H1 (cell line): ENCODE measurements at regions not wholly inside any gene's neighbourhood (a gene's known extent, or its start where the extent isn't known, plus 50 kb on each side); places are given as distances from the start of the nearest gene placed in this dataset.
A peak's percentile ranks its signal among the peaks of the same experiment; 100 is the strongest.

Source experiments
- CTCF ChIA-PET: fragments of 300-600 bp; sonication (Branson Sonifier 250); formaldehyde crosslinking; loops from one replicate; lab custom pipeline; 2021; ENCODE audit not compliant: partially characterized antibody; lab: Charles Lee
- POLR2A ChIA-PET: fragments of 300-600 bp; sonication (Branson Sonifier 250); formaldehyde crosslinking; loops from one replicate; lab custom pipeline; 2021; ENCODE audit warnings: inconsistent platforms; ENCODE audit not compliant: partially characterized antibody; lab: Charles Lee
- DNase-seq, 2 experiments: peaks; one replicate each; pipeline versions ENCODE4 v3.0.0 to v3.0.0-alpha.2; 2010 to 2022; ENCODE audit warnings: low spot score in 2 of 2, low read depth in 1 of 2, mixed read lengths in 1 of 2
- FAIRE-seq: peaks from 2 replicates; lab custom pipeline; 2011; peaks lifted over from hg19 to GRCh38; lab: Jason Lieb, UNC
- H2AFZ ChIP-seq: 2 replicates; pipeline ENCODE4 v1.8.1; 2012; ENCODE audit warnings: low read length, inconsistent platforms
- H2AK5ac ChIP-seq: 2 replicates; pipeline ENCODE4 v1.6.1; 2013; ENCODE audit warnings: low read depth, low read length
- H2BK120ac ChIP-seq: replicated peaks from 2 replicates; pipeline ENCODE3; 2013; ENCODE audit warnings: low read depth, low read length, inconsistent platforms
- H2BK12ac ChIP-seq: 2 replicates; pipeline ENCODE4 v1.6.1; 2013; ENCODE audit warnings: low read depth, low read length
- H2BK15ac ChIP-seq: 2 replicates; pipeline ENCODE4 v1.6.1; 2013; ENCODE audit warnings: low read length
- H2BK20ac ChIP-seq: 2 replicates; pipeline ENCODE4 v1.6.1; 2013; ENCODE audit warnings: low read length
- H2BK5ac ChIP-seq: 2 replicates; pipeline ENCODE4 v1.6.1; 2013; ENCODE audit warnings: low read depth, low read length
- H3K14ac ChIP-seq: 2 replicates; pipeline ENCODE4 v1.6.1; 2013; ENCODE audit warnings: inconsistent platforms; ENCODE audit not compliant: insufficient read length
- H3K18ac ChIP-seq: 2 replicates; pipeline ENCODE4 v1.6.1; 2013; ENCODE audit warnings: low read length; ENCODE audit errors: extremely low read depth
- H3K23ac ChIP-seq: 2 replicates; pipeline ENCODE4 v1.6.1; 2013; ENCODE audit warnings: inconsistent platforms; ENCODE audit not compliant: insufficient read length
- H3K23me2 ChIP-seq: 2 replicates; pipeline ENCODE4 v1.6.1; 2013; ENCODE audit warnings: low read depth, low read length
- H3K27ac ChIP-seq: 2 replicates; pipeline ENCODE4 v1.6.1; 2011; ENCODE audit warnings: low read depth, low read length, inconsistent platforms
- H3K27me3 ChIP-seq, 4 experiments: replicated peaks in 1 of 4; 1 replicate in 1 of 4; 2 replicates in 3 of 4; pipeline versions ENCODE4 v1.6.1 to v1.8.1; 2011 to 2013; ENCODE audit warnings: low read length in 3 of 4, mild to moderate bottlenecking in 3 of 4, inconsistent platforms in 2 of 4, mixed read lengths in 2 of 4, moderate library complexity in 1 of 4; ENCODE audit not compliant: control insufficient read depth in 3 of 4, insufficient read depth in 3 of 4; ENCODE audit errors: extremely low read depth in 1 of 4
- H3K36me3 ChIP-seq, 4 experiments: 2 replicates each; pipeline versions ENCODE4 v1.6.1 to v1.8.1; 2011 to 2013; ENCODE audit warnings: mild to moderate bottlenecking in 4 of 4, low read length in 3 of 4, moderate library complexity in 2 of 4, control low read depth in 1 of 4, inconsistent platforms in 1 of 4; ENCODE audit not compliant: insufficient read depth in 4 of 4, control insufficient read depth in 2 of 4
- H3K4ac ChIP-seq: replicated peaks from 2 replicates; pipeline ENCODE3; 2013; ENCODE audit warnings: low read length, low read depth, mixed read lengths, inconsistent platforms; ENCODE audit not compliant: insufficient read length
- H3K4me1 ChIP-seq, 4 experiments: replicated peaks in 1 of 4; 1 replicate in 1 of 4; 2 replicates in 3 of 4; pipeline versions ENCODE4 v1.6.1 to v1.8.1; 2011 to 2013; ENCODE audit warnings: low read length in 3 of 4, inconsistent platforms in 2 of 4, mixed read lengths in 1 of 4; ENCODE audit not compliant: insufficient read depth in 4 of 4, control insufficient read depth in 3 of 4
- H3K4me2 ChIP-seq, 2 experiments: 2 replicates each; pipeline versions ENCODE4 v1.6.1 to v1.8.1; 2011 to 2013; ENCODE audit warnings: low read depth in 2 of 2, low read length in 2 of 2, control low read depth in 1 of 2, inconsistent platforms in 1 of 2, mild to moderate bottlenecking in 1 of 2; ENCODE audit not compliant: insufficient read depth in 1 of 2
- H3K4me3 ChIP-seq, 4 experiments: fragments of 200-600, 300-600 bp in 1 of 4; sonication (generic), shearing (Covaris generic), sonication (Bioruptor Twin) in 1 of 4; 2 replicates each; pipeline versions ENCODE4 v1.5.1 to v1.8.1; 2011 to 2016; ENCODE audit warnings: low read length in 4 of 4, low read depth in 3 of 4, control low read depth in 2 of 4, inconsistent platforms in 2 of 4, mild to moderate bottlenecking in 2 of 4, mixed read lengths in 1 of 4, moderate library complexity in 1 of 4; ENCODE audit not compliant: insufficient read depth in 2 of 4; ENCODE audit errors: extremely low read depth in 1 of 4
- H3K56ac ChIP-seq: replicated peaks from 2 replicates; pipeline ENCODE3; 2013; ENCODE audit warnings: low read depth, mild to moderate bottlenecking, mixed read lengths, low read length, inconsistent platforms; ENCODE audit not compliant: insufficient read length
- H3K79me1 ChIP-seq: 2 replicates; pipeline ENCODE4 v1.6.1; 2013; ENCODE audit warnings: low read depth, low read length, control low read depth
- H3K79me2 ChIP-seq, 2 experiments: 2 replicates each; pipeline versions ENCODE4 v1.6.1 to v1.8.1; 2012 to 2013; ENCODE audit warnings: low read length in 2 of 2, mild to moderate bottlenecking in 2 of 2, inconsistent platforms in 1 of 2; ENCODE audit not compliant: insufficient read depth in 2 of 2, control insufficient read depth in 1 of 2
- H3K9ac ChIP-seq, 4 experiments: replicated peaks in 1 of 4; 1 replicate in 1 of 4; 2 replicates in 3 of 4; pipeline versions ENCODE4 v1.6.1 to v1.8.1; 2011 to 2013; ENCODE audit warnings: low read depth in 3 of 4, low read length in 3 of 4, control low read depth in 2 of 4, mild to moderate bottlenecking in 2 of 4, moderate library complexity in 2 of 4, inconsistent platforms in 1 of 4; ENCODE audit errors: extremely low read depth in 1 of 4
- H3K9me3 ChIP-seq, 2 experiments: 2 replicates each; pipeline versions ENCODE4 v1.6.1 to v1.8.1; 2012 to 2013; ENCODE audit warnings: mild to moderate bottlenecking in 2 of 2, moderate library complexity in 2 of 2, control low read depth in 1 of 2, inconsistent platforms in 1 of 2, low read depth in 1 of 2, low read length in 1 of 2, mixed read lengths in 1 of 2; ENCODE audit not compliant: insufficient read depth in 2 of 2
- H4K20me1 ChIP-seq, 2 experiments: replicated peaks in 1 of 2; 2 replicates each; pipeline versions ENCODE3 to v1.8.1; 2011 to 2013; ENCODE audit warnings: inconsistent platforms in 2 of 2, low read length in 2 of 2, mild to moderate bottlenecking in 1 of 2; ENCODE audit not compliant: insufficient read depth in 2 of 2, control insufficient read depth in 1 of 2
- H4K5ac ChIP-seq: 2 replicates; pipeline ENCODE4 v1.6.1; 2013; ENCODE audit warnings: low read length, low read depth, mixed read lengths, inconsistent platforms; ENCODE audit not compliant: insufficient read length
- H4K8ac ChIP-seq: 2 replicates; pipeline ENCODE4 v1.8.0; 2013; ENCODE audit warnings: mild to moderate bottlenecking, moderate library complexity, low read length, inconsistent platforms; ENCODE audit not compliant: insufficient read depth; ENCODE audit errors: extremely low read depth
- H4K91ac ChIP-seq: replicated peaks from 2 replicates; pipeline ENCODE3; 2013; ENCODE audit warnings: low read length, mixed read lengths, inconsistent platforms; ENCODE audit not compliant: insufficient read length
- CHD2 ChIP-seq: IDR thresholded peaks from 2 replicates; pipeline ENCODE4 v1.6.1; 2012; ENCODE audit warnings: low read length, improper control_type of control experiment
- RBBP5 ChIP-seq: IDR thresholded peaks from 2 replicates; pipeline ENCODE4 v1.7.1; 2012; ENCODE audit warnings: low read depth, mild to moderate bottlenecking, inconsistent platforms, low read length, moderate library complexity, borderline replicate concordance
- SP2 ChIP-seq: IDR thresholded peaks from 2 replicates; pipeline ENCODE4 v1.6.1; 2012; ENCODE audit warnings: mild to moderate bottlenecking, low read length, inconsistent platforms
- SP4 ChIP-seq: IDR thresholded peaks from 2 replicates; pipeline ENCODE4 v1.6.1; 2012; ENCODE audit warnings: low read length, inconsistent platforms
- TAF7 ChIP-seq: optimal IDR thresholded peaks from 2 replicates; pipeline ENCODE3; 2011; ENCODE audit warnings: low read depth, mild to moderate bottlenecking, inconsistent platforms, low read length, moderate library complexity, borderline replicate concordance
- WGBS, 2 experiments: shearing (Covaris generic) in 1 of 2; methylation state at CpG; one replicate each; pipeline versions ENCODE4 v1.1.6 to v1.1.7; 2013 to 2015; ENCODE audit warnings: low lambda C conversion rate in 2 of 2, mixed read lengths in 2 of 2, inconsistent platforms in 1 of 2, low coverage in 1 of 2, missing lambda C conversion rate in 1 of 2; ENCODE audit not compliant: insufficient replicate concordance in 2 of 2, insufficient coverage in 1 of 2, insufficient read length in 1 of 2; ENCODE audit errors: extremely low coverage in 1 of 2, missing lambda C conversion rate in 1 of 2; 5-methylcytosine and 5-hydroxymethylcytosine counted together

DNA sequence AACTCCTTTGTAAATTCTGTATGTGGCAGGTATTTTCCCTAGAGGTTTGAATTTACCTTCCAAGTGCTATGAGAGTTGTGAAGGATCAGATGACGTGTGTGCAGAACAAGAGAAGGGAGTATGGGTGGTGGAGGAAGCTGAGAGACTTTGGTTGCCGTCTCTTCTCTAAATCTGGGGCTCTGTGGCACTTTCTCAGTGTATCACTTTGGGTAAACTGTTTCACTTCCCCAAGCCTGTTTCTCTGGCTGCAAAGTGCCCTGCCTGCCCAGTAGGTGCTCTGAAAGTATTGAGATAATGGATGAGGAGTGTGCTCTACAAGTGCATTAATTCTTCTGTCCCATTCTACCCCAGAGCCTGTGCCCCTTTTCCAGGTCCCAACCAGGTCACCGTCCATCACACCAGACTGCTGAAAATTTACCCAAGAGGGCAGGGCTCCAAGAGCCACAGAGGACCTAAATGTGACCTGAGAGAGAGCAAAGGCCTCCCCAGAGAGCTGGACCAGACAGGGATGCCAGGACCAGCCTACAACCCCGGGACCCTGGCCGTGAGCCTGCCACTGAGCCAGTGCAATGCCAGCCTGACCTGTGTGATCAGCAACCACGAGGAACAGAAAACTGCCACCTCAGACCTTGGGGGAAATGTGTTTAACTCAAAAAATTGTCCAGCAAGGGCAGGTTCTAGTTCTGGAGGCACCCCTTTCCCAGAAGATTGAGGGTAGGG is 131.6 kb upstream of the ETV3 start:
- Histone ChIP-seq H2BK15ac (no peak overlapping the region), H4K20me1 (no peaks in the 10 kb centered on the region), H3K18ac (no peak overlapping the region), H3K36me3 (no peaks in the 10 kb centered on the region), H2BK5ac (no peak overlapping the region), H3K79me1 (no peaks in the 10 kb centered on the region), H3K4ac (no peak overlapping the region), H2AK5ac (no peak overlapping the region), H3K14ac (no peak overlapping the region), H3K23ac (no peak overlapping the region), H3K4me2 (no peak overlapping the region), H3K9ac (no peak overlapping the region), H3K27ac (no peak overlapping the region), H3K79me2 (no peaks in the 10 kb centered on the region), H3K56ac (no peak overlapping the region), H2BK120ac (no peak overlapping the region), H4K8ac (no peak overlapping the region), H3K4me3 (no peak overlapping the region), H3K4me1 (peaks cover 0 to 11% (median 5%) of the 10 kb centered on the region in 4 experiments; a peak in 6 of 7 replicates), H3K23me2 (peaks cover 4% of the 10 kb centered on the region; the same call in 1 of the 2 replicates), H4K5ac (no peak overlapping the region), H3K27me3 (peaks cover 4 to 9% (median 7%) of the 10 kb centered on the region in 4 experiments; a peak in 5 of 7 replicates), H2BK20ac (no peak overlapping the region), H2AFZ (no peak overlapping the region), H3K9me3 (no peaks in the 10 kb centered on the region), H2BK12ac (no peak overlapping the region), H4K91ac (no peak overlapping the region)
- FAIRE-seq = no peak
- no peak for DNase-seq
- POLR2A ChIA-PET = interaction anchor here (0.7 kb wide), 1 partner anchor 40 kb away, joined by 3 read pairs; no protein-coding TSS in a partner anchor
- CTCF ChIA-PET = interaction anchor here (0.8 to 1.7 kb wide), 3 partner anchors 9 to 62 kb away, joined by 3 read pairs; no protein-coding TSS in a partner anchor
- WGBS, 2 experiments = 68% methylated on average over 6 of the region's 6 CpGs; no CpG with 5 or more reads in 1 of the 2 experiments
- TF ChIP-seq SP2 (no peak), CHD2 (no peak), RBBP5 (no peak), TAF7 (peak; percentile 14), SP4 (no peak)
